ENCODE measurements at regions not wholly inside any gene's neighbourhood (a gene's known extent, or its start where the extent isn't known, plus 50 kb on each side); places are given as distances from the start of the nearest gene placed in this dataset.

DNA sequence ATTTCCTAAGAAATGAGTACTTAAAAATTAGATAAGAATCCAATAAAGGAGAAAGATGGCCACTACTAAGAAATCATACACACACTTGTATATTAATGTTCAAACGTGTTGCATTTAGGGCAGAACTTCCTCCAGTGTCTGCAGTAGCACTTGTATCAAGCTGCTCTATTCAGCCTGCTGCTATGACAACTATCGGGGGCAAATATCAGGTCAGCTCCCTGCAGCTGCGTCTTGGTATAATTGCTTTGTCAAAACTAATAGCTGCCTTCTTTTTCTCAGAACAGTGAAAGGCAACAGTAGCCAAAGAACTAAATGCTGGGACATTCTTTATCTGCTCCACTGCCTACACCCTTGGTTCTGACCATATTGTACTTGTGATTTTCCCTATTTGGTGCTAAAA lies 300.7 kb downstream of the NOL4 start:
- Mint-ChIP-seq H3K9me3 (peaks cover 3% of the 10 kb centered on the region; the same call in 1 of the 2 replicates), H3K36me3 (no peaks in the 10 kb centered on the region), H3K27me3 (ENCODE audit: low read depth) (no peaks in the 10 kb centered on the region), H3K4me1 (no peaks in the 10 kb centered on the region), H3K27ac (no peak overlapping the region), H3K4me3 (no peak overlapping the region)
- POLR2A ChIA-PET, result no interaction called here
- CTCF ChIA-PET, result no interaction called here
- ATAC-seq (no peak), DNase-seq (ENCODE audit: low spot score) (no peak)
- TF ChIP-seq MYBL2 (CRISPR knock-in tag; IDR thresholded peaks at IDR 0.05), result no peak
- TF ChIP-seq CBFB (CRISPR knock-in tag; IDR thresholded peaks at IDR 0.05; ENCODE audit: low read depth), result no peak
- no peak for TF ChIP-seq NR1H2 (CRISPR knock-in tag; IDR thresholded peaks at IDR 0.05)
- TF ChIP-seq, protein P1, sequence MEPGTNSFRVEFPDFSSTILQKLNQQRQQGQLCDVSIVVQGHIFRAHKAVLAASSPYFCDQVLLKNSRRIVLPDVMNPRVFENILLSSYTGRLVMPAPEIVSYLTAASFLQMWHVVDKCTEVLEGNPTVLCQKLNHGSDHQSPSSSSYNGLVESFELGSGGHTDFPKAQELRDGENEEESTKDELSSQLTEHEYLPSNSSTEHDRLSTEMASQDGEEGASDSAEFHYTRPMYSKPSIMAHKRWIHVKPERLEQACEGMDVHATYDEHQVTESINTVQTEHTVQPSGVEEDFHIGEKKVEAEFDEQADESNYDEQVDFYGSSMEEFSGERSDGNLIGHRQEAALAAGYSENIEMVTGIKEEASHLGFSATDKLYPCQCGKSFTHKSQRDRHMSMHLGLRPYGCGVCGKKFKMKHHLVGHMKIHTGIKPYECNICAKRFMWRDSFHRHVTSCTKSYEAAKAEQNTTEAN (CRISPR knock-in tag; IDR thresholded peaks at IDR 0.05), result no peak
- TF ChIP-seq MXD4 (CRISPR knock-in tag; IDR thresholded peaks at IDR 0.05; ENCODE audit: borderline replicate concordance), result no peak
- TF ChIP-seq CREB1 (CRISPR knock-in tag; IDR thresholded peaks at IDR 0.05), result no peak
- TF ChIP-seq PRRX2 (CRISPR knock-in tag; IDR thresholded peaks at IDR 0.05), result no peak
- TF ChIP-seq ESRRA (CRISPR knock-in tag; IDR thresholded peaks at IDR 0.05; ENCODE audit: borderline replicate concordance), result no peak
- TF ChIP-seq ZNF138 (CRISPR knock-in tag; conservative IDR thresholded peaks at IDR 0.05), result no peak
- TF ChIP-seq STAT6 (CRISPR knock-in tag; conservative IDR thresholded peaks at IDR 0.05; ENCODE audit: low read depth), result no peak
- no peak for TF ChIP-seq USF2 (CRISPR knock-in tag; IDR thresholded peaks at IDR 0.05)
- no peak for TF ChIP-seq EMX1 (CRISPR knock-in tag; IDR thresholded peaks at IDR 0.05)
- TF ChIP-seq, protein P2, sequence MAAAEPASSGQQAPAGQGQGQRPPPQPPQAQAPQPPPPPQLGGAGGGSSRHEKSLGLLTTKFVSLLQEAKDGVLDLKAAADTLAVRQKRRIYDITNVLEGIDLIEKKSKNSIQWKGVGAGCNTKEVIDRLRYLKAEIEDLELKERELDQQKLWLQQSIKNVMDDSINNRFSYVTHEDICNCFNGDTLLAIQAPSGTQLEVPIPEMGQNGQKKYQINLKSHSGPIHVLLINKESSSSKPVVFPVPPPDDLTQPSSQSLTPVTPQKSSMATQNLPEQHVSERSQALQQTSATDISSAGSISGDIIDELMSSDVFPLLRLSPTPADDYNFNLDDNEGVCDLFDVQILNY (CRISPR knock-in tag; IDR thresholded peaks at IDR 0.05), result no peak
- TF ChIP-seq SMAD4 (CRISPR knock-in tag; IDR thresholded peaks at IDR 0.05), result no peak
- no peak for TF ChIP-seq ZNF219 (CRISPR knock-in tag; IDR thresholded peaks at IDR 0.05; ENCODE audit: borderline replicate concordance)
- no peak for TF ChIP-seq FOXP4 (CRISPR knock-in tag; IDR thresholded peaks at IDR 0.05)
- TF ChIP-seq TP53 (CRISPR knock-in tag; IDR thresholded peaks at IDR 0.05), result no peak

GRCh38 chr18:33918571-33918970 lies 306.1 kb downstream of the NOL4 start:
- CTCF ChIA-PET, result no interaction called here
- H3K4me1 Mint-ChIP-seq, result no peaks in the 10 kb centered on the region
- ATAC-seq (no peak), DNase-seq (ENCODE audit: low spot score) (no peak)
- H3K27ac Mint-ChIP-seq, result no peak overlapping the region
- H3K36me3 Mint-ChIP-seq, result no peaks in the 10 kb centered on the region
- H3K9me3 Mint-ChIP-seq, result no peaks in the 10 kb centered on the region
- no peak overlapping the region for H3K4me3 Mint-ChIP-seq
- no peaks in the 10 kb centered on the region for H3K27me3 Mint-ChIP-seq (ENCODE audit: low read depth)
- POLR2A ChIA-PET, result no interaction called here
- TF ChIP-seq, protein P3, sequence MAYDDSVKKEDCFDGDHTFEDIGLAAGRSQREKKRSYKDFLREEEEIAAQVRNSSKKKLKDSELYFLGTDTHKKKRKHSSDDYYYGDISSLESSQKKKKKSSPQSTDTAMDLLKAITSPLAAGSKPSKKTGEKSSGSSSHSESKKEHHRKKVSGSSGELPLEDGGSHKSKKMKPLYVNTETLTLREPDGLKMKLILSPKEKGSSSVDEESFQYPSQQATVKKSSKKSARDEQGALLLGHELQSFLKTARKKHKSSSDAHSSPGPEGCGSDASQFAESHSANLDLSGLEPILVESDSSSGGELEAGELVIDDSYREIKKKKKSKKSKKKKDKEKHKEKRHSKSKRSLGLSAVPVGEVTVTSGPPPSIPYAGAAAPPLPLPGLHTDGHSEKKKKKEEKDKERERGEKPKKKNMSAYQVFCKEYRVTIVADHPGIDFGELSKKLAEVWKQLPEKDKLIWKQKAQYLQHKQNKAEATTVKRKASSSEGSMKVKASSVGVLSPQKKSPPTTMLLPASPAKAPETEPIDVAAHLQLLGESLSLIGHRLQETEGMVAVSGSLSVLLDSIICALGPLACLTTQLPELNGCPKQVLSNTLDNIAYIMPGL (CRISPR knock-in tag; IDR thresholded peaks at IDR 0.05), result no peak
- TF ChIP-seq SMAD4 (CRISPR knock-in tag; IDR thresholded peaks at IDR 0.05), result no peak
- no peak for TF ChIP-seq SMAD3 (CRISPR knock-in tag; IDR thresholded peaks at IDR 0.05; ENCODE audit: borderline replicate concordance)
- no peak for TF ChIP-seq FOXP1 (CRISPR knock-in tag; IDR thresholded peaks at IDR 0.05; ENCODE audit: borderline replicate concordance)
- TF ChIP-seq SOX15 (CRISPR knock-in tag; IDR thresholded peaks at IDR 0.05), result no peak
- TF ChIP-seq ETV6 (CRISPR knock-in tag; IDR thresholded peaks at IDR 0.05), result no peak
- no peak for TF ChIP-seq ZBTB21 (CRISPR knock-in tag; IDR thresholded peaks at IDR 0.05; ENCODE audit: borderline replicate concordance)
- no peak for TF ChIP-seq ZNF263 (CRISPR knock-in tag; IDR thresholded peaks at IDR 0.05; ENCODE audit: low read depth)
- TF ChIP-seq RORB (CRISPR knock-in tag; IDR thresholded peaks at IDR 0.05), result no peak
- no peak for TF ChIP-seq RELA (CRISPR knock-in tag; IDR thresholded peaks at IDR 0.05; ENCODE audit: borderline replicate concordance)
- no peak for TF ChIP-seq GRHL2 (CRISPR knock-in tag; IDR thresholded peaks at IDR 0.05; ENCODE audit: insufficient replicate concordance, severe bottlenecking)

Measured in WTC11 (cell line).